ENCODE measurements at regions not wholly inside any gene's neighbourhood (a gene's known extent, or its start where the extent isn't known, plus 50 kb on each side); places are given as distances from the start of the nearest gene placed in this dataset.

DNA sequence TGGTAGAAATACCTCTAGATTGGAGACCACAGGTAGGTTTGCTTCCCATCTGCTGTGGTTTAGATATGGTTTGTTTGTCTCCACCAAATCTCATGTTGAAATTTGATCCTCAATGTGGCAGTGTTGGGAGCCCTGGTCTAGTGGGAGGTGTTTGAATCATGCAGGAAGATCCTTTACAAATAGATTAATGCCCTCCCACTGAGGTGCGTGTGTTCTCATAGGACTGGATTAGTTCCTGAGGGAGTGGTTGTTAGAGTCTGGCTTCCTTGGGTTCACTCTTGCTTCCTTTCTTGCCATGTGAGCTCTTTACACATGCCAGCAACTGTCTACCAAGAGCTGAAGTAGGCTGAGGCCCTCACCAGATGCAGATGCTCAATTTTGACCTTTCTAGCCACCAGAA lies 391.1 kb upstream of the GRIA1 start:
- no peak for TF ChIP-seq TEAD4 (IDR thresholded peaks at IDR 0.05)
- TF ChIP-seq CREB1 (IDR thresholded peaks at IDR 0.05; ENCODE audit: low read depth) = no peak
- no peak for TF ChIP-seq CEBPB (IDR thresholded peaks at IDR 0.05)
- TF ChIP-seq ZBTB7A (IDR thresholded peaks at IDR 0.05; ENCODE audit: low read depth) = no peak
- TF ChIP-seq, protein P1, sequence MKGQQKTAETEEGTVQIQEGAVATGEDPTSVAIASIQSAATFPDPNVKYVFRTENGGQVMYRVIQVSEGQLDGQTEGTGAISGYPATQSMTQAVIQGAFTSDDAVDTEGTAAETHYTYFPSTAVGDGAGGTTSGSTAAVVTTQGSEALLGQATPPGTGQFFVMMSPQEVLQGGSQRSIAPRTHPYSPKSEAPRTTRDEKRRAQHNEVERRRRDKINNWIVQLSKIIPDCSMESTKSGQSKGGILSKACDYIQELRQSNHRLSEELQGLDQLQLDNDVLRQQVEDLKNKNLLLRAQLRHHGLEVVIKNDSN (IDR thresholded peaks at IDR 0.05) = no peak
- no peak for TF ChIP-seq FOXM1 (IDR thresholded peaks at IDR 0.05; ENCODE audit: borderline replicate concordance, low read depth)
- TF ChIP-seq NFIC (IDR thresholded peaks at IDR 0.05) = no peak

DNA sequence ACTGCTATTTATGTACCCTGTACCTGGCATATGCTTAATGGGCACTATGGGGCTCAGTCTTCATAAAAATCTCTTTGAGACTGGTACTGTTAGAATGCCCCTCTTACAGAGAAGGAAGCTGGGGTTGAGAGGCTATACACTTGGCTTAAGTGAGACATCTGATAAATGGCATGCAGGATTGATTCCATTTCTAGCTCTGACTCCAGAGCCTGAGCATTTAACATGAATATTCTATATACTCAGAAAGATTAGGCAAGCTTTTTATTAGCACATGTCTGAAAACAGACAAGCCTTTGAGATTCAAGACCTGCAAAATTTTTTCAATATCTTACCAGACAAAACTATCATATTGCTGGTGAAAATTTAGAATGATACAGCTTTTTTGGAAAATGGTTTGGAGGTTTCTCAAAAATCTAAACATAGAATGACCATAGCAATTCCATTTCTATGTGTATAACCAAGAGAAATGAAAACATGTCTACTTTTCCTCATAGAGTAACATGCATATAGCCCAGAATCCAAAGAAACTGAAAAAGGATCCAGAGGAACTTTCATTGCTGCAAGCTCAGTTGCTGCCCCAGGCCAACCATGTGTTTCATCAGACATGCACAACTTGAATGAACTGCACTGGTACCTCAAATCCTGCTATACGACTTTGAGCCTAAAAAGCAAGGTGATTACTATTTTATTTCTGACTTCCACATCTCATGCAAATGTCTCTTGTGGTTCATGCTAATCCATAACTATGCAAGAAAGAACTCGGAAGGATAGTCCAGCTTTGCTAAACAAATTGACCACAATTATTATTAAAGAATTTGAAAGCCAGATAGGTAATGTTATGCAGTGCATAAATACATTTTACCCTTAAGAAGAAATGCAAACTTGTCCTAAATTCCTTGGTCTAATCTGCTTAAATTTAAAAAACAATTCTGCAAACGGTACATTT lies 389.0 kb upstream of the GRIA1 start:
- TF ChIP-seq CEBPB (IDR thresholded peaks at IDR 0.05) (no peak), EP300 (IDR thresholded peaks at IDR 0.05; ENCODE audit: borderline replicate concordance) (no peak), EGR1 (IDR thresholded peaks at IDR 0.05) (no peak), ZBTB7A (IDR thresholded peaks at IDR 0.05; ENCODE audit: low read depth) (no peak), FOXM1 (IDR thresholded peaks at IDR 0.05; ENCODE audit: borderline replicate concordance, low read depth) (no peak), RAD21 (IDR thresholded peaks at IDR 0.05; ENCODE audit: low read depth) (no peak), TEAD4 (IDR thresholded peaks at IDR 0.05) (no peak), TCF12 (IDR thresholded peaks at IDR 0.05; ENCODE audit: low read depth) (no peak), CREB1 (IDR thresholded peaks at IDR 0.05; ENCODE audit: low read depth) (no peak), NFIC (IDR thresholded peaks at IDR 0.05) (no peak), YY1 (IDR thresholded peaks at IDR 0.05; ENCODE audit: low read depth) (no peak), MAX (IDR thresholded peaks at IDR 0.05) (no peak)
- TF ChIP-seq, protein P1 (IDR thresholded peaks at IDR 0.05) = no peak
- TF ChIP-seq, protein P2, sequence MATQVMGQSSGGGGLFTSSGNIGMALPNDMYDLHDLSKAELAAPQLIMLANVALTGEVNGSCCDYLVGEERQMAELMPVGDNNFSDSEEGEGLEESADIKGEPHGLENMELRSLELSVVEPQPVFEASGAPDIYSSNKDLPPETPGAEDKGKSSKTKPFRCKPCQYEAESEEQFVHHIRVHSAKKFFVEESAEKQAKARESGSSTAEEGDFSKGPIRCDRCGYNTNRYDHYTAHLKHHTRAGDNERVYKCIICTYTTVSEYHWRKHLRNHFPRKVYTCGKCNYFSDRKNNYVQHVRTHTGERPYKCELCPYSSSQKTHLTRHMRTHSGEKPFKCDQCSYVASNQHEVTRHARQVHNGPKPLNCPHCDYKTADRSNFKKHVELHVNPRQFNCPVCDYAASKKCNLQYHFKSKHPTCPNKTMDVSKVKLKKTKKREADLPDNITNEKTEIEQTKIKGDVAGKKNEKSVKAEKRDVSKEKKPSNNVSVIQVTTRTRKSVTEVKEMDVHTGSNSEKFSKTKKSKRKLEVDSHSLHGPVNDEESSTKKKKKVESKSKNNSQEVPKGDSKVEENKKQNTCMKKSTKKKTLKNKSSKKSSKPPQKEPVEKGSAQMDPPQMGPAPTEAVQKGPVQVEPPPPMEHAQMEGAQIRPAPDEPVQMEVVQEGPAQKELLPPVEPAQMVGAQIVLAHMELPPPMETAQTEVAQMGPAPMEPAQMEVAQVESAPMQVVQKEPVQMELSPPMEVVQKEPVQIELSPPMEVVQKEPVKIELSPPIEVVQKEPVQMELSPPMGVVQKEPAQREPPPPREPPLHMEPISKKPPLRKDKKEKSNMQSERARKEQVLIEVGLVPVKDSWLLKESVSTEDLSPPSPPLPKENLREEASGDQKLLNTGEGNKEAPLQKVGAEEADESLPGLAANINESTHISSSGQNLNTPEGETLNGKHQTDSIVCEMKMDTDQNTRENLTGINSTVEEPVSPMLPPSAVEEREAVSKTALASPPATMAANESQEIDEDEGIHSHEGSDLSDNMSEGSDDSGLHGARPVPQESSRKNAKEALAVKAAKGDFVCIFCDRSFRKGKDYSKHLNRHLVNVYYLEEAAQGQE (IDR thresholded peaks at IDR 0.05; ENCODE audit: low read depth) = no peak

- TF ChIP-seq EGR1 (IDR thresholded peaks at IDR 0.05) (no peak), TAF1 (IDR thresholded peaks at IDR 0.05; ENCODE audit: low read depth) (no peak), NFIC (IDR thresholded peaks at IDR 0.05) (no peak), CEBPB (IDR thresholded peaks at IDR 0.05) (no peak), YY1 (IDR thresholded peaks at IDR 0.05; ENCODE audit: low read depth) (no peak), TCF12 (IDR thresholded peaks at IDR 0.05; ENCODE audit: low read depth) (no peak), TEAD4 (IDR thresholded peaks at IDR 0.05) (no peak), FOXM1 (IDR thresholded peaks at IDR 0.05; ENCODE audit: borderline replicate concordance, low read depth) (no peak), RAD21 (IDR thresholded peaks at IDR 0.05; ENCODE audit: low read depth) (no peak), ZBTB7A (IDR thresholded peaks at IDR 0.05; ENCODE audit: low read depth) (no peak)
- TF ChIP-seq, protein P2 (IDR thresholded peaks at IDR 0.05; ENCODE audit: low read depth) = no peak
Observed at GRCh38 chr5:153116916-153117315, 373.6 kb upstream of the GRIA1 start.

GRCh38 chr5:153118018-153118417 lies 372.5 kb upstream of the GRIA1 start:
- TF ChIP-seq YY1 (IDR thresholded peaks at IDR 0.05; ENCODE audit: low read depth) (no peak), CEBPB (IDR thresholded peaks at IDR 0.05) (no peak), NFIC (IDR thresholded peaks at IDR 0.05) (no peak), RAD21 (IDR thresholded peaks at IDR 0.05; ENCODE audit: low read depth) (no peak), TCF12 (IDR thresholded peaks at IDR 0.05; ENCODE audit: low read depth) (no peak), MAX (IDR thresholded peaks at IDR 0.05) (no peak), EP300 (IDR thresholded peaks at IDR 0.05; ENCODE audit: borderline replicate concordance) (no peak), CREB1 (IDR thresholded peaks at IDR 0.05; ENCODE audit: low read depth) (no peak), ZBTB7A (IDR thresholded peaks at IDR 0.05; ENCODE audit: low read depth) (no peak), EGR1 (IDR thresholded peaks at IDR 0.05) (no peak), FOXM1 (IDR thresholded peaks at IDR 0.05; ENCODE audit: borderline replicate concordance, low read depth) (no peak), TAF1 (IDR thresholded peaks at IDR 0.05; ENCODE audit: low read depth) (no peak), TEAD4 (IDR thresholded peaks at IDR 0.05) (no peak)
- TF ChIP-seq, protein P2 (IDR thresholded peaks at IDR 0.05; ENCODE audit: low read depth) = no peak
- TF ChIP-seq, protein P1 (IDR thresholded peaks at IDR 0.05) = no peak

All from Ishikawa (cell line).